OCI-LY3 (cell line): ENCODE measurements at regions not wholly inside any gene's neighbourhood (a gene's known extent, or its start where the extent isn't known, plus 50 kb on each side); places are given as distances from the start of the nearest gene placed in this dataset.

Source experiments
- CTCF ChIP-seq: fragments of 200-600, 300-600 bp; sonication (generic); IDR thresholded peaks from 2 replicates; pipeline ENCODE4 v1.5.1; 2014; ENCODE audit warnings: antibody characterized with exemption, low read length, low read depth
- EZH2phosphoT487 ChIP-seq: fragments of 200-600 bp; shearing (Covaris generic); IDR thresholded peaks from 2 replicates; pipeline ENCODE4 v1.6.1; 2018; ENCODE audit warnings: antibody characterized with exemption, mixed run types, low read depth

GRCh38 chr3:83938491-83938890 is 1020.3 kb upstream of the CADM2 start:
- no peak for TF ChIP-seq CTCF
- TF ChIP-seq EZH2phosphoT487 = no peak
